Calu3 (cell line): ENCODE measurements at regions not wholly inside any gene's neighbourhood (a gene's known extent, or its start where the extent isn't known, plus 50 kb on each side); places are given as distances from the start of the nearest gene placed in this dataset.

ENCODE experiments used
- BruUV-seq: library from RNA; stranded (reverse); fragments of 400-500 nt; replicated peaks from 2 replicates; lab custom pipeline; 2021; lab: Mats Ljungman, UMichigan
- CTCF ChIA-PET: fragments of 300-600 bp; sonication (Branson Sonifier 250); formaldehyde crosslinking; loops from one replicate; lab custom pipeline; 2022; ENCODE audit warnings: antibody characterized with exemption; lab: Charles Lee
- DNase-seq: peaks from one replicate; pipeline ENCODE4 v3.0.0; 2022
- H3K27ac Mint-ChIP-seq: one replicate; pipeline ENCODE4 v1.8.0; 2022; ENCODE audit warnings: mixed read lengths; ENCODE audit not compliant: unreplicated experiment
- H3K27me3 Mint-ChIP-seq: one replicate; pipeline ENCODE4 v1.8.0; 2022; ENCODE audit warnings: mixed read lengths; ENCODE audit not compliant: unreplicated experiment
- H3K36me3 Mint-ChIP-seq: one replicate; pipeline ENCODE4 v1.8.0; 2022; ENCODE audit warnings: mild to moderate bottlenecking, moderate library complexity, mixed read lengths; ENCODE audit not compliant: insufficient read depth, unreplicated experiment
- H3K4me1 Mint-ChIP-seq: one replicate; pipeline ENCODE4 v1.8.0; 2022; ENCODE audit warnings: mild to moderate bottlenecking, low read depth, mixed read lengths; ENCODE audit not compliant: unreplicated experiment
- H3K4me3 Mint-ChIP-seq: one replicate; pipeline ENCODE4 v1.8.0; 2022; ENCODE audit warnings: mild to moderate bottlenecking, low read depth, moderate library complexity, mixed read lengths; ENCODE audit not compliant: unreplicated experiment
- H3K9me3 Mint-ChIP-seq: one replicate; pipeline ENCODE4 v1.8.0; 2022; ENCODE audit warnings: low read depth, mixed read lengths; ENCODE audit not compliant: unreplicated experiment
- CTCF ChIP-seq: fragments of 200-600 bp; IDR thresholded peaks from one replicate; pipeline ENCODE4 v1.8.0; 2022; ENCODE audit warnings: antibody characterized with exemption; ENCODE audit not compliant: unreplicated experiment
- intact Hi-C: fragments of 100-400 bp; cut with micrococcal nuclease; formaldehyde crosslinking; loops from one replicate; pipeline ENCODE4 v1.10.0; 2022; ENCODE audit not compliant: unreplicated experiment

- H3K9me3 Mint-ChIP-seq = no peaks in the 10 kb centered on the region
- no peaks in the 10 kb centered on the region for H3K4me1 Mint-ChIP-seq
- no peaks in the 10 kb centered on the region for H3K36me3 Mint-ChIP-seq
- H3K27ac Mint-ChIP-seq = no peak overlapping the region
- CTCF ChIA-PET = no interaction called here
- no peaks in the 10 kb centered on the region for H3K27me3 Mint-ChIP-seq
- DNase-seq = no peak
- no TSS peak for BruUV-seq
- TF ChIP-seq CTCF = no peak
- intact Hi-C loops = no loop called here
- H3K4me3 Mint-ChIP-seq = no peak overlapping the region
Measured at GRCh38 chr14:101031721-101032120, 128.2 kb upstream of the RTL1 start.

DNA sequence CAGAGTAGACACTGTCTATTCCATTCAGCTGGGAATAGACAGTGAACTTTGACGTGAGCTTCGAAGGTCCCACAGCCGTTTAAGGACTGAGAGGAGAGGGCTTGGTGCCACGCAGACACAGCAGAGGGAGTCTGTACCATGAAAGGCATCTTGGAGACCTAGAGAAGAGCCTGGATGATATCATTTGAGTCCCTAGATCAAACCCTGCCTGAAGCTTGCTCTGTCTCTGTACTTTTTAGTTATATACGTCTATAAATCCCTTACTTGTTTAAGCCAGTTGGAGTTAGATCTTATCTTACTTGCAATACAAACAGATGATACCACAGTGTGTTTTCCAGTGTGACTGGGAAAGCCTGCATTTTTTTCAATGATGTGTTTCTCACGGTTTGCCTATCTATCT is 128.9 kb upstream of the RTL1 start:
- no peaks in the 10 kb centered on the region for H3K27me3 Mint-ChIP-seq
- no peaks in the 10 kb centered on the region for H3K9me3 Mint-ChIP-seq
- CTCF ChIA-PET = no interaction called here
- H3K27ac Mint-ChIP-seq = no peak overlapping the region
- intact Hi-C loops = no loop called here
- no peak for DNase-seq
- no peak for TF ChIP-seq CTCF
- no peak overlapping the region for H3K4me3 Mint-ChIP-seq
- no peaks in the 10 kb centered on the region for H3K36me3 Mint-ChIP-seq
- H3K4me1 Mint-ChIP-seq = no peaks in the 10 kb centered on the region
- no TSS peak for BruUV-seq

- H3K27ac Mint-ChIP-seq = no peak overlapping the region
- H3K27me3 Mint-ChIP-seq = no peaks in the 10 kb centered on the region
- no peaks in the 10 kb centered on the region for H3K36me3 Mint-ChIP-seq
- CTCF ChIA-PET = no interaction called here
- DNase-seq = no peak
- H3K4me3 Mint-ChIP-seq = no peak overlapping the region
- TF ChIP-seq CTCF = no peak
- no peaks in the 10 kb centered on the region for H3K9me3 Mint-ChIP-seq
- BruUV-seq = no TSS peak
- intact Hi-C loops = no loop called here
- H3K4me1 Mint-ChIP-seq = no peaks in the 10 kb centered on the region
Measured at GRCh38 chr14:101033006-101033405, 129.5 kb upstream of the RTL1 start.

GRCh38 chr14:101033446-101034165 is 130.1 kb upstream of the RTL1 start:
- H3K27me3 Mint-ChIP-seq = no peaks in the 10 kb centered on the region
- CTCF ChIA-PET = no interaction called here
- no peaks in the 10 kb centered on the region for H3K36me3 Mint-ChIP-seq
- no peak for TF ChIP-seq CTCF
- no peaks in the 10 kb centered on the region for H3K4me1 Mint-ChIP-seq
- no peak overlapping the region for H3K4me3 Mint-ChIP-seq
- BruUV-seq = no TSS peak
- DNase-seq = no peak
- no peaks in the 10 kb centered on the region for H3K9me3 Mint-ChIP-seq
- intact Hi-C loops = no loop called here
- no peak overlapping the region for H3K27ac Mint-ChIP-seq
